H1 (cell line): ENCODE measurements at regions not wholly inside any gene's neighbourhood (a gene's known extent, or its start where the extent isn't known, plus 50 kb on each side); places are given as distances from the start of the nearest gene placed in this dataset.

ENCODE experiments used
- GABPA ChIP-seq: IDR thresholded peaks from 2 replicates; pipeline ENCODE4 v1.6.1; 2011; ENCODE audit warnings: mild to moderate bottlenecking, low read length, moderate library complexity, borderline replicate concordance; ENCODE audit not compliant: insufficient read depth
- GTF2F1 ChIP-seq: IDR thresholded peaks from 2 replicates; pipeline ENCODE4 v1.6.1; 2012; ENCODE audit warnings: low read depth, low read length, improper control_type of control experiment, borderline replicate concordance
- JUND ChIP-seq: IDR thresholded peaks from 2 replicates; pipeline ENCODE4 v1.6.1; 2011; ENCODE audit warnings: mild to moderate bottlenecking, improper control_type of control experiment, low read length
- POLR2A ChIP-seq, 2 experiments: IDR thresholded peaks; 1 replicate in 1 of 2; 2 replicates in 1 of 2; pipeline ENCODE4 v1.6.1; 2011; ENCODE audit warnings: low read depth in 2 of 2, low read length in 2 of 2, mild to moderate bottlenecking in 2 of 2; ENCODE audit errors: control extremely low read depth in 1 of 2
- SIRT6 ChIP-seq: IDR thresholded peaks from one replicate; pipeline ENCODE4 v1.7.1; 2012; ENCODE audit warnings: low read length, inconsistent platforms
- SIX5 ChIP-seq: IDR thresholded peaks from 2 replicates; pipeline ENCODE4 v1.6.1; 2011; ENCODE audit warnings: mild to moderate bottlenecking, low read depth, low read length
- SRF ChIP-seq: IDR thresholded peaks from 2 replicates; pipeline ENCODE4 v1.6.1; 2011; ENCODE audit warnings: mild to moderate bottlenecking, low read depth, low read length, moderate library complexity

GRCh38 chr4:156476359-156476758, 495.2 kb downstream of the PDGFC start (continued):
- no peak for TF ChIP-seq SRF
- no peak for TF ChIP-seq GTF2F1
- no peak for TF ChIP-seq SIX5
- no peak for TF ChIP-seq GABPA
- TF ChIP-seq JUND: no peak
- TF ChIP-seq POLR2A (IDR thresholded peaks at IDR 0.05; ENCODE audit: control extremely low read depth in 1 of 2, low read depth in 2 of 2, low read length in 2 of 2): no peak
- no peak for TF ChIP-seq SIRT6
